Aorta (tissue), 5 donors: ENCODE measurements at regions not wholly inside any gene's neighbourhood (a gene's known extent, or its start where the extent isn't known, plus 50 kb on each side); places are given as distances from the start of the nearest gene placed in this dataset.

Source experiments
- ATAC-seq: fragments of 200-7000 bp; cut with Tn5 transposase; one replicate; pipeline ENCODE4 v1.9.1; 2022; ENCODE audit warnings: moderate library complexity; ENCODE audit not compliant: low FRiP score
- DNase-seq, 2 donors: peaks; one replicate each; pipeline ENCODE4 v3.0.0-alpha.2; 2020
- H3K27ac ChIP-seq, 2 donors: one replicate each; pipeline ENCODE4 v1.5.1; 2013; ENCODE audit warnings: low read length in 2 of 2, mild to moderate bottlenecking in 2 of 2, moderate library complexity in 2 of 2, control low read depth in 1 of 2, inconsistent platforms in 1 of 2, low read depth in 1 of 2
- H3K27me3 ChIP-seq, 2 donors: one replicate each; pipeline ENCODE4 v1.6.1; 2013; ENCODE audit warnings: control low read depth in 1 of 2, low read length in 1 of 2, mild to moderate bottlenecking in 1 of 2, moderate library complexity in 1 of 2; ENCODE audit not compliant: insufficient read depth in 2 of 2, control insufficient read depth in 1 of 2
- H3K36me3 ChIP-seq, 2 donors: one replicate each; pipeline ENCODE4 v1.6.1; 2013; ENCODE audit warnings: control low read depth in 1 of 2, low read length in 1 of 2, mild to moderate bottlenecking in 1 of 2; ENCODE audit not compliant: insufficient read depth in 2 of 2, control insufficient read depth in 1 of 2
- H3K4me1 ChIP-seq, 2 donors: one replicate each; pipeline ENCODE4 v1.6.1; 2013; ENCODE audit warnings: low read length in 2 of 2, control low read depth in 1 of 2, mild to moderate bottlenecking in 1 of 2, moderate library complexity in 1 of 2; ENCODE audit not compliant: insufficient read depth in 2 of 2, control insufficient read depth in 1 of 2
- H3K4me3 ChIP-seq, 2 donors: one replicate each; pipeline ENCODE4 v1.5.1; 2013; ENCODE audit warnings: low read length in 2 of 2, control low read depth in 1 of 2, mild to moderate bottlenecking in 1 of 2
- H3K9me3 ChIP-seq: one replicate; pipeline ENCODE4 v1.6.1; 2013; ENCODE audit warnings: mild to moderate bottlenecking, low read length; ENCODE audit not compliant: control insufficient read depth
- WGBS, 2 donors: extraction: QIAGEN DNeasy Blood & Tissue Kit; methylation state at CpG; one replicate each; pipeline ENCODE4 v1.1.7; 2013; 5-methylcytosine and 5-hydroxymethylcytosine counted together
- intact Hi-C, 2 donors: fragments of 100-400 bp; cut with DNase I; formaldehyde crosslinking; loops; one replicate each; pipeline versions ENCODE4 v1.14.2 to v1.15.0; 2022
- donor health status: healthy with polysubstance abuse.
- donor health status: Bipolar disorder and iron deficiency.
- donor health status: DM: no; HTN: no; CAD: no.
- donor health status: DM: no; HTN: no; CAD: no.
- donor health status: DM: yes; HTN: yes; CAD: no.

- 88 to 93% methylated on average over 4 of the region's 4 CpGs for WGBS, 2 donors
- intact Hi-C loops: no loop called here
- DNase-seq: no peak
- Histone ChIP-seq H3K4me3 (no peak overlapping the region), H3K36me3 (no peaks in the 10 kb centered on the region), H3K27ac (no peak overlapping the region), H3K4me1 (no peaks in the 10 kb centered on the region), H3K27me3 (no peaks in the 10 kb centered on the region), H3K9me3 (no peaks in the 10 kb centered on the region)
- no peak for ATAC-seq
These were observed 471.0 kb downstream of the TXNL1 start for GRCh38 chr18:56167366-56167765.

- no peak overlapping the region for H3K4me3 ChIP-seq
- no peaks in the 10 kb centered on the region for H3K4me1 ChIP-seq
- intact Hi-C loops: no loop called here
- no peaks in the 10 kb centered on the region for H3K9me3 ChIP-seq
- DNase-seq (no peak), ATAC-seq (no peak)
- no peaks in the 10 kb centered on the region for H3K36me3 ChIP-seq
- H3K27me3 ChIP-seq: no peaks in the 10 kb centered on the region
- H3K27ac ChIP-seq: no peak overlapping the region
These were observed 471.5 kb downstream of the TXNL1 start for GRCh38 chr18:56166914-56167313.

- Histone ChIP-seq H3K4me1 (no peaks in the 10 kb centered on the region), H3K9me3 (no peaks in the 10 kb centered on the region), H3K4me3 (no peak overlapping the region), H3K27ac (no peak overlapping the region), H3K27me3 (no peaks in the 10 kb centered on the region), H3K36me3 (no peaks in the 10 kb centered on the region)
- 95 to 96% methylated on average over 5 of the region's 5 CpGs for WGBS, 2 donors
- ATAC-seq (no peak), DNase-seq (no peak)
- intact Hi-C loops: no loop called here
These were observed 472.6 kb downstream of the TXNL1 start for GRCh38 chr18:56165601-56166355.

- no peak for DNase-seq
- H3K36me3 ChIP-seq: no peaks in the 10 kb centered on the region
- no peaks in the 10 kb centered on the region for H3K27me3 ChIP-seq
- H3K4me3 ChIP-seq: no peak overlapping the region
- WGBS, 2 donors: 65 to 68% methylated on average over 5 of the region's 5 CpGs
- no peak for ATAC-seq
- intact Hi-C loops: no loop called here
- H3K9me3 ChIP-seq: no peaks in the 10 kb centered on the region
- H3K27ac ChIP-seq: no peak overlapping the region
- H3K4me1 ChIP-seq: no peaks in the 10 kb centered on the region
These were observed 475.8 kb downstream of the TXNL1 start for GRCh38 chr18:56162311-56163265.

GRCh38 chr18:56161566-56162260 is 476.7 kb downstream of the TXNL1 start:
- no peaks in the 10 kb centered on the region for H3K36me3 ChIP-seq
- 70 to 77% methylated on average over 6 of the region's 6 CpGs for WGBS, 2 donors
- intact Hi-C loops: no loop called here
- ATAC-seq: no peak
- H3K4me1 ChIP-seq: no peaks in the 10 kb centered on the region
- H3K27me3 ChIP-seq: no peaks in the 10 kb centered on the region
- H3K27ac ChIP-seq: no peak overlapping the region
- no peaks in the 10 kb centered on the region for H3K9me3 ChIP-seq
- no peak overlapping the region for H3K4me3 ChIP-seq
- no peak for DNase-seq

GRCh38 chr18:56158676-56159075 is 479.7 kb downstream of the TXNL1 start:
- DNase-seq: no peak
- intact Hi-C loops: loop anchor here in 1 of 2 donors (10.0 kb wide), 1 partner anchor 76 kb away; no protein-coding TSS in a partner anchor
- Histone ChIP-seq H3K4me1 (no peaks in the 10 kb centered on the region), H3K36me3 (no peaks in the 10 kb centered on the region), H3K4me3 (no peak overlapping the region), H3K27ac (no peak overlapping the region), H3K9me3 (no peaks in the 10 kb centered on the region), H3K27me3 (no peaks in the 10 kb centered on the region)
- no peak for ATAC-seq

- no peaks in the 10 kb centered on the region for H3K27me3 ChIP-seq
- no peak overlapping the region for H3K4me3 ChIP-seq
- no peak for DNase-seq
- H3K36me3 ChIP-seq: no peaks in the 10 kb centered on the region
- no peak for ATAC-seq
- no peaks in the 10 kb centered on the region for H3K9me3 ChIP-seq
- H3K4me1 ChIP-seq: no peaks in the 10 kb centered on the region
- intact Hi-C loops: loop anchor here in 1 of 2 donors (10.0 kb wide), 1 partner anchor 77 kb away; no protein-coding TSS in a partner anchor
- H3K27ac ChIP-seq: no peak overlapping the region
These were observed 480.9 kb downstream of the TXNL1 start for GRCh38 chr18:56157541-56157940.

- no peak for DNase-seq
- no peak for ATAC-seq
- Histone ChIP-seq H3K4me3 (no peak overlapping the region), H3K4me1 (no peaks in the 10 kb centered on the region), H3K9me3 (no peaks in the 10 kb centered on the region), H3K27me3 (no peaks in the 10 kb centered on the region), H3K27ac (no peak overlapping the region), H3K36me3 (no peaks in the 10 kb centered on the region)
- 69 to 75% methylated on average over 13 of the region's 13 CpGs for WGBS, 2 donors
- intact Hi-C loops: loop anchor here in 1 of 2 donors (10.0 kb wide), 1 partner anchor 82 kb away; no protein-coding TSS in a partner anchor
These were observed 485.7 kb downstream of the TXNL1 start for GRCh38 chr18:56152551-56153310.
